H1 (cell line): ENCODE measurements at regions not wholly inside any gene's neighbourhood (a gene's known extent, or its start where the extent isn't known, plus 50 kb on each side); places are given as distances from the start of the nearest gene placed in this dataset.

Experiments
- ASH2L ChIP-seq: fragments of 200-600, 300-600 bp; sonication (generic); IDR thresholded peaks from one replicate; pipeline ENCODE4 v1.7.1; 2017; ENCODE audit warnings: low read length
- BACH1 ChIP-seq: IDR thresholded peaks from 2 replicates; pipeline ENCODE4 v1.6.1; 2012; ENCODE audit warnings: low read length, improper control_type of control experiment
- BCL11A ChIP-seq, 2 experiments: IDR thresholded peaks; one replicate each; pipeline ENCODE4 v1.6.1; 2011; ENCODE audit warnings: low read depth in 2 of 2, low read length in 2 of 2, mild to moderate bottlenecking in 2 of 2
- POU5F1 ChIP-seq: IDR thresholded peaks from 2 replicates; pipeline ENCODE4 v1.6.1; 2011; ENCODE audit warnings: low read depth, mild to moderate bottlenecking, low read length, moderate library complexity
- SRF ChIP-seq: IDR thresholded peaks from 2 replicates; pipeline ENCODE4 v1.6.1; 2011; ENCODE audit warnings: mild to moderate bottlenecking, low read depth, low read length, moderate library complexity

DNA sequence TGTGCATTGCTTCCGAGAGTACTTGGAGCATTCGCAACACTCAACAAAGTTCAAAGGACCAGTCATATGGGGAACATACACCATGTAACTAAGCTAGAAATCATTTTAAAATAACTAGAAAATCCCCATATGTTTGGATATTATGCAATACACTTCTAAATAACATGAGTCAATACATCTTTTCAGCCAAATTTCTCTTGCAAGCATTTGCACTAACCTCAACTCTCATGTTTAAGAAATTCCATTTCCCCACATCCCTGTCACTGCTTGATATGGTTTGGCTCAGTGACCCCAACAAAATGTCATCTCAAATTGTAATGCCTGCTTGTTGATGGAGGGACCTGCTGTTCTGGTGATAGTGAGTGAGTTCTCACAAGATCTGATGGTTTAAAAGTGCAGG, 85.7 kb upstream of the CST7 start (continued):
- no peak for TF ChIP-seq POU5F1
- TF ChIP-seq BACH1 = no peak
- TF ChIP-seq SRF = no peak
- TF ChIP-seq ASH2L = no peak
- no peak for TF ChIP-seq BCL11A (IDR thresholded peaks at IDR 0.05; ENCODE audit: low read depth in 2 of 2, low read length in 2 of 2)
- TF ChIP-seq, all 59 proteins: peak for 0
